Liver (tissue), 3 donors: ENCODE measurements at regions not wholly inside any gene's neighbourhood (a gene's known extent, or its start where the extent isn't known, plus 50 kb on each side); places are given as distances from the start of the nearest gene placed in this dataset.

ENCODE experiments used
- EGR1 ChIP-seq, 2 donors: IDR thresholded peaks; 2 replicates each; pipeline ENCODE4 v1.6.1; 2016 to 2018; ENCODE audit warnings: antibody characterized with exemption in 2 of 2, low read depth in 2 of 2
- JUND ChIP-seq, 2 donors: IDR thresholded peaks; 2 replicates each; pipeline ENCODE4 v1.6.1; 2016; ENCODE audit warnings: antibody characterized with exemption in 2 of 2
- TAF1 ChIP-seq: conservative IDR thresholded peaks from 2 replicates; pipeline ENCODE4 v1.6.1; 2016; ENCODE audit warnings: antibody characterized with exemption, mild to moderate bottlenecking
- TF ChIP-seq, protein P1 (sequence below): fragments of 150-350 bp; IDR thresholded peaks from 2 replicates; pipeline ENCODE4 v1.5.1; 2017; ENCODE audit warnings: improper control_type of control experiment, low read depth, low read length; ENCODE audit not compliant: missing input control
- TF ChIP-seq, protein P2 (sequence below): IDR thresholded peaks from 2 replicates; pipeline ENCODE4 v1.6.1; 2016; ENCODE audit warnings: antibody characterized with exemption, mild to moderate bottlenecking
- donor health status: healthy.
- donor health status: healthy.

DNA sequence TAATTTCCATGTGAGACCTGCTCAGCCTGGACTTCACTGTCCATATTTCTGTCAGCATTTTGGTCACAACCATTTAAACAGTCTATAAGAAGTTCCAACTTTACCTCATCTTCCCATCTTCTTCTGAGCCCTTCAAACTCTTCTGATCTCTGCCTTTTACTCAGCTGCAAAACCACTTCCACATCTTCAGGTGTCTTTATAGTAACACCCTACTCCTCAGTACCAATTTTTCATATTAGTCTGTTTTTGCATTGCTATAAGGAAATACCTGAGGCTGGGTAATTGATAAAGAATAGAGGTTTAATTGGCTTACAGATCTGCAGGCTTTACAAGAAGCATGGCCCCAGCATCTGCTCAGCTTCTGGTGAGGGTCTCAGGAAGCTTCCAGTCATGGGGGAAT is 1648.9 kb upstream of the SLC10A2 start:
- TF ChIP-seq, protein P1, sequence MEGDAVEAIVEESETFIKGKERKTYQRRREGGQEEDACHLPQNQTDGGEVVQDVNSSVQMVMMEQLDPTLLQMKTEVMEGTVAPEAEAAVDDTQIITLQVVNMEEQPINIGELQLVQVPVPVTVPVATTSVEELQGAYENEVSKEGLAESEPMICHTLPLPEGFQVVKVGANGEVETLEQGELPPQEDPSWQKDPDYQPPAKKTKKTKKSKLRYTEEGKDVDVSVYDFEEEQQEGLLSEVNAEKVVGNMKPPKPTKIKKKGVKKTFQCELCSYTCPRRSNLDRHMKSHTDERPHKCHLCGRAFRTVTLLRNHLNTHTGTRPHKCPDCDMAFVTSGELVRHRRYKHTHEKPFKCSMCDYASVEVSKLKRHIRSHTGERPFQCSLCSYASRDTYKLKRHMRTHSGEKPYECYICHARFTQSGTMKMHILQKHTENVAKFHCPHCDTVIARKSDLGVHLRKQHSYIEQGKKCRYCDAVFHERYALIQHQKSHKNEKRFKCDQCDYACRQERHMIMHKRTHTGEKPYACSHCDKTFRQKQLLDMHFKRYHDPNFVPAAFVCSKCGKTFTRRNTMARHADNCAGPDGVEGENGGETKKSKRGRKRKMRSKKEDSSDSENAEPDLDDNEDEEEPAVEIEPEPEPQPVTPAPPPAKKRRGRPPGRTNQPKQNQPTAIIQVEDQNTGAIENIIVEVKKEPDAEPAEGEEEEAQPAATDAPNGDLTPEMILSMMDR, result no peak
- TF ChIP-seq, protein P2, sequence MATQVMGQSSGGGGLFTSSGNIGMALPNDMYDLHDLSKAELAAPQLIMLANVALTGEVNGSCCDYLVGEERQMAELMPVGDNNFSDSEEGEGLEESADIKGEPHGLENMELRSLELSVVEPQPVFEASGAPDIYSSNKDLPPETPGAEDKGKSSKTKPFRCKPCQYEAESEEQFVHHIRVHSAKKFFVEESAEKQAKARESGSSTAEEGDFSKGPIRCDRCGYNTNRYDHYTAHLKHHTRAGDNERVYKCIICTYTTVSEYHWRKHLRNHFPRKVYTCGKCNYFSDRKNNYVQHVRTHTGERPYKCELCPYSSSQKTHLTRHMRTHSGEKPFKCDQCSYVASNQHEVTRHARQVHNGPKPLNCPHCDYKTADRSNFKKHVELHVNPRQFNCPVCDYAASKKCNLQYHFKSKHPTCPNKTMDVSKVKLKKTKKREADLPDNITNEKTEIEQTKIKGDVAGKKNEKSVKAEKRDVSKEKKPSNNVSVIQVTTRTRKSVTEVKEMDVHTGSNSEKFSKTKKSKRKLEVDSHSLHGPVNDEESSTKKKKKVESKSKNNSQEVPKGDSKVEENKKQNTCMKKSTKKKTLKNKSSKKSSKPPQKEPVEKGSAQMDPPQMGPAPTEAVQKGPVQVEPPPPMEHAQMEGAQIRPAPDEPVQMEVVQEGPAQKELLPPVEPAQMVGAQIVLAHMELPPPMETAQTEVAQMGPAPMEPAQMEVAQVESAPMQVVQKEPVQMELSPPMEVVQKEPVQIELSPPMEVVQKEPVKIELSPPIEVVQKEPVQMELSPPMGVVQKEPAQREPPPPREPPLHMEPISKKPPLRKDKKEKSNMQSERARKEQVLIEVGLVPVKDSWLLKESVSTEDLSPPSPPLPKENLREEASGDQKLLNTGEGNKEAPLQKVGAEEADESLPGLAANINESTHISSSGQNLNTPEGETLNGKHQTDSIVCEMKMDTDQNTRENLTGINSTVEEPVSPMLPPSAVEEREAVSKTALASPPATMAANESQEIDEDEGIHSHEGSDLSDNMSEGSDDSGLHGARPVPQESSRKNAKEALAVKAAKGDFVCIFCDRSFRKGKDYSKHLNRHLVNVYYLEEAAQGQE, result no peak
- no peak for TF ChIP-seq TAF1
- no peak for TF ChIP-seq EGR1 (IDR thresholded peaks at IDR 0.05; ENCODE audit: low read depth in 2 of 2)
- TF ChIP-seq JUND (IDR thresholded peaks at IDR 0.05), result no peak
